ENCODE measurements at regions not wholly inside any gene's neighbourhood (a gene's known extent, or its start where the extent isn't known, plus 50 kb on each side); places are given as distances from the start of the nearest gene placed in this dataset.

GRCh38 chr17:5785867-5786509 lies 201.7 kb upstream of the NLRP1 start:
- TF ChIP-seq CTCF (IDR thresholded peaks at IDR 0.05; ENCODE audit: low read depth, low read length) = no peak
- TF ChIP-seq EZH2phosphoT487 (IDR thresholded peaks at IDR 0.05; ENCODE audit: low read depth) = no peak
- no peak overlapping the region for H3K9ac ChIP-seq (ENCODE audit: low read length)
- no peaks in the 10 kb centered on the region for H3K27me3 ChIP-seq (ENCODE audit: low read depth, low read length)
- H3K4me2 ChIP-seq (ENCODE audit: low read length) = no peak overlapping the region
- no peak overlapping the region for H3K4me3 ChIP-seq (ENCODE audit: low read length)
- H3K9me3 ChIP-seq (ENCODE audit: insufficient read depth, low read length) = no peaks in the 10 kb centered on the region
- no peaks in the 10 kb centered on the region for H3K79me2 ChIP-seq (ENCODE audit: low read length)
- H3K27ac ChIP-seq (ENCODE audit: low read length) = no peak overlapping the region
- no peaks in the 10 kb centered on the region for H3K4me1 ChIP-seq (ENCODE audit: low read length)
- H3K36me3 ChIP-seq (replicated peaks; ENCODE audit: low read depth, low read length) = no peaks in the 10 kb centered on the region
- no peaks in the 10 kb centered on the region for H4K20me1 ChIP-seq (ENCODE audit: insufficient read depth, low read length)
- H2AFZ ChIP-seq (ENCODE audit: low read depth, low read length) = no peak overlapping the region

- Histone ChIP-seq H3K4me2 (ENCODE audit: low read length) (no peak overlapping the region), H2AFZ (ENCODE audit: low read depth, low read length) (no peak overlapping the region), H3K27ac (ENCODE audit: low read length) (no peak overlapping the region)
Measured at GRCh38 chr17:5786510-5786875, 202.2 kb upstream of the NLRP1 start.

GRCh38 chr17:5788266-5788900 lies 204.1 kb upstream of the NLRP1 start:
- no peak for TF ChIP-seq CTCF (IDR thresholded peaks at IDR 0.05; ENCODE audit: low read depth, low read length)
- no peak for TF ChIP-seq EZH2phosphoT487 (IDR thresholded peaks at IDR 0.05; ENCODE audit: low read depth)
- no peak overlapping the region for H3K27ac ChIP-seq (ENCODE audit: low read length)

More at GRCh38 chr17:5786510-5786875, 202.2 kb upstream of the NLRP1 start:
- TF ChIP-seq EZH2phosphoT487 (IDR thresholded peaks at IDR 0.05; ENCODE audit: low read depth) (no peak), CTCF (IDR thresholded peaks at IDR 0.05; ENCODE audit: low read depth, low read length) (no peak)
- no peaks in the 10 kb centered on the region for H3K27me3 ChIP-seq (ENCODE audit: low read depth, low read length)
- H3K4me1 ChIP-seq (ENCODE audit: low read length) = no peaks in the 10 kb centered on the region
- H3K9me3 ChIP-seq (ENCODE audit: insufficient read depth, low read length) = no peaks in the 10 kb centered on the region
- H3K4me3 ChIP-seq (ENCODE audit: low read length) = no peak overlapping the region
- no peaks in the 10 kb centered on the region for H3K36me3 ChIP-seq (replicated peaks; ENCODE audit: low read depth, low read length)
- no peak overlapping the region for H3K9ac ChIP-seq (ENCODE audit: low read length)
- H4K20me1 ChIP-seq (ENCODE audit: insufficient read depth, low read length) = no peaks in the 10 kb centered on the region
- no peaks in the 10 kb centered on the region for H3K79me2 ChIP-seq (ENCODE audit: low read length)

GRCh38 chr17:5789528-5789927 lies 205.2 kb upstream of the NLRP1 start:
- H4K20me1 ChIP-seq (ENCODE audit: insufficient read depth, low read length) = no peaks in the 10 kb centered on the region
- H3K36me3 ChIP-seq (replicated peaks; ENCODE audit: low read depth, low read length) = no peaks in the 10 kb centered on the region
- no peak overlapping the region for H2AFZ ChIP-seq (ENCODE audit: low read depth, low read length)
- H3K9me3 ChIP-seq (ENCODE audit: insufficient read depth, low read length) = no peaks in the 10 kb centered on the region
- no peak overlapping the region for H3K4me2 ChIP-seq (ENCODE audit: low read length)
- H3K4me3 ChIP-seq (ENCODE audit: low read length) = no peak overlapping the region
- no peak overlapping the region for H3K9ac ChIP-seq (ENCODE audit: low read length)
- no peaks in the 10 kb centered on the region for H3K27me3 ChIP-seq (ENCODE audit: low read depth, low read length)
- no peak overlapping the region for H3K27ac ChIP-seq (ENCODE audit: low read length)
- H3K4me1 ChIP-seq (ENCODE audit: low read length) = no peaks in the 10 kb centered on the region
- TF ChIP-seq CTCF (IDR thresholded peaks at IDR 0.05; ENCODE audit: low read depth, low read length) (no peak), EZH2phosphoT487 (IDR thresholded peaks at IDR 0.05; ENCODE audit: low read depth) (no peak)
- no peaks in the 10 kb centered on the region for H3K79me2 ChIP-seq (ENCODE audit: low read length)

More at GRCh38 chr17:5788266-5788900, 204.1 kb upstream of the NLRP1 start:
- Histone ChIP-seq H3K27me3 (ENCODE audit: low read depth, low read length) (no peaks in the 10 kb centered on the region), H3K9me3 (ENCODE audit: insufficient read depth, low read length) (no peaks in the 10 kb centered on the region), H3K9ac (ENCODE audit: low read length) (no peak overlapping the region), H2AFZ (ENCODE audit: low read depth, low read length) (no peak overlapping the region), H3K4me3 (ENCODE audit: low read length) (no peak overlapping the region), H3K4me1 (ENCODE audit: low read length) (no peaks in the 10 kb centered on the region), H3K4me2 (ENCODE audit: low read length) (no peak overlapping the region), H3K79me2 (ENCODE audit: low read length) (no peaks in the 10 kb centered on the region), H3K36me3 (replicated peaks; ENCODE audit: low read depth, low read length) (no peaks in the 10 kb centered on the region), H4K20me1 (ENCODE audit: insufficient read depth, low read length) (no peaks in the 10 kb centered on the region)
